Panc1 (cell line): ENCODE measurements at regions not wholly inside any gene's neighbourhood (a gene's known extent, or its start where the extent isn't known, plus 50 kb on each side); places are given as distances from the start of the nearest gene placed in this dataset.

ENCODE experiments used
- POLR2AphosphoS5 ChIP-seq: IDR thresholded peaks from 2 replicates; pipeline ENCODE4 v1.6.1; 2012; ENCODE audit warnings: mild to moderate bottlenecking, low read depth, low read length, moderate library complexity
- SIN3A ChIP-seq: IDR thresholded peaks from 2 replicates; pipeline ENCODE4 v1.6.1; 2012; ENCODE audit warnings: low read depth, mild to moderate bottlenecking, low read length, moderate library complexity, borderline replicate concordance; ENCODE audit not compliant: insufficient read depth
- TCF7L2 ChIP-seq: IDR thresholded peaks from 2 replicates; pipeline ENCODE4 v1.6.1; 2011; ENCODE audit warnings: mild to moderate bottlenecking, low read depth, low read length, inconsistent platforms
- TF ChIP-seq, protein P1 (sequence below): fragments of 450-650 bp; IDR thresholded peaks from 2 replicates; pipeline ENCODE4 v1.5.1; 2017; ENCODE audit warnings: mild to moderate bottlenecking
- TF ChIP-seq, protein P2 (sequence below), 2 experiments: IDR thresholded peaks; 2 replicates each; pipeline ENCODE4 v1.6.1; 2011 to 2012; ENCODE audit warnings: low read depth in 2 of 2, control low read depth in 1 of 2, low read length in 1 of 2, mild to moderate bottlenecking in 1 of 2, moderate library complexity in 1 of 2; ENCODE audit not compliant: insufficient read depth in 1 of 2

DNA sequence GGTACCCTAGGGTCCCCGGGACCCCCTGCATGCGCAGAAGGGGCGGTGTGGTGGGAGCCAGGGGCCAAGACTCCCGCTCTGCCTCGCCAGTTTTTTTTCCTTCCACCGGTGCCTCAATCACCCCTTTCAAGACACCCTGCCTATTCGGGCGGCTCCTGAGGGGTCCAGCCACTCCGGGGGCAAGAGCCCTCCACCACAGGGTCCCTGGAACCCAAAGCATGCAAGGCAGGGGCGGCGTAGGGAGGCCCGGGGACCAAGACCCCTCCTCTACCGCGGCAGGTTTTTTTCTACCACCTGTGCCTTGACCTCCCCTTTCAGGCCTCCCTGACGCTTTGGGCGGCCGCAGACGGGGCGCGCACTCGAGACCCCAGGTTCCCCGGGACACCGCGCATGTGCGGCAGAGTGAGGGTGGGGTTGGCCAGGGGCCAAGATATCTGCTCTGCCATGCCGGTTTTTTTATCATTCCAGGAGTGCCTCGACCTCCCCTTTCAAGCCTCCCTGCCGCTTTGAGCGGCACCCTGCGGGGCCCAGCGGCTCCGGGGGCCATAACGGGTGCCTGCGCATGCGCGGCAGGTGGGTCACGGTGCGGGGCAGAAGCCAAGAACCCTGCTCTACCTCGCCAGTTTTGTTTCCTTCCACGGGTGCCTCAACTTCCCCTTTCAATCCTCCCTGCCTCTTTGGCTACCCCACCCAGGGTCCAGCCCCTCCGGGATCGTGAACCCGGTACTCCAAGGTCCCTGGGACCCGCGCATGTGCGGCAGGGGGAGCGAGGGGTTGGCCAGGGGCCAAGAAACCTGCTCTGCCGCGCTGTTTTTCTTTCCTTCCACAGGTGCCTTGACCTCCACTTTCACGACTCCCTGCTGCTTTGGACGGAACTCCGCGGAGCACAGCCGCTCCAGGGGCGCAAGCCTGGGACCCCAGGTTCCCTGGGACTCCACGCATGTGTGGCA lies 328.1 kb downstream of the ALG10 start:
- TF ChIP-seq POLR2AphosphoS5 = no peak
- TF ChIP-seq, protein P1, sequence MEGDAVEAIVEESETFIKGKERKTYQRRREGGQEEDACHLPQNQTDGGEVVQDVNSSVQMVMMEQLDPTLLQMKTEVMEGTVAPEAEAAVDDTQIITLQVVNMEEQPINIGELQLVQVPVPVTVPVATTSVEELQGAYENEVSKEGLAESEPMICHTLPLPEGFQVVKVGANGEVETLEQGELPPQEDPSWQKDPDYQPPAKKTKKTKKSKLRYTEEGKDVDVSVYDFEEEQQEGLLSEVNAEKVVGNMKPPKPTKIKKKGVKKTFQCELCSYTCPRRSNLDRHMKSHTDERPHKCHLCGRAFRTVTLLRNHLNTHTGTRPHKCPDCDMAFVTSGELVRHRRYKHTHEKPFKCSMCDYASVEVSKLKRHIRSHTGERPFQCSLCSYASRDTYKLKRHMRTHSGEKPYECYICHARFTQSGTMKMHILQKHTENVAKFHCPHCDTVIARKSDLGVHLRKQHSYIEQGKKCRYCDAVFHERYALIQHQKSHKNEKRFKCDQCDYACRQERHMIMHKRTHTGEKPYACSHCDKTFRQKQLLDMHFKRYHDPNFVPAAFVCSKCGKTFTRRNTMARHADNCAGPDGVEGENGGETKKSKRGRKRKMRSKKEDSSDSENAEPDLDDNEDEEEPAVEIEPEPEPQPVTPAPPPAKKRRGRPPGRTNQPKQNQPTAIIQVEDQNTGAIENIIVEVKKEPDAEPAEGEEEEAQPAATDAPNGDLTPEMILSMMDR = no peak
- TF ChIP-seq, protein P2, sequence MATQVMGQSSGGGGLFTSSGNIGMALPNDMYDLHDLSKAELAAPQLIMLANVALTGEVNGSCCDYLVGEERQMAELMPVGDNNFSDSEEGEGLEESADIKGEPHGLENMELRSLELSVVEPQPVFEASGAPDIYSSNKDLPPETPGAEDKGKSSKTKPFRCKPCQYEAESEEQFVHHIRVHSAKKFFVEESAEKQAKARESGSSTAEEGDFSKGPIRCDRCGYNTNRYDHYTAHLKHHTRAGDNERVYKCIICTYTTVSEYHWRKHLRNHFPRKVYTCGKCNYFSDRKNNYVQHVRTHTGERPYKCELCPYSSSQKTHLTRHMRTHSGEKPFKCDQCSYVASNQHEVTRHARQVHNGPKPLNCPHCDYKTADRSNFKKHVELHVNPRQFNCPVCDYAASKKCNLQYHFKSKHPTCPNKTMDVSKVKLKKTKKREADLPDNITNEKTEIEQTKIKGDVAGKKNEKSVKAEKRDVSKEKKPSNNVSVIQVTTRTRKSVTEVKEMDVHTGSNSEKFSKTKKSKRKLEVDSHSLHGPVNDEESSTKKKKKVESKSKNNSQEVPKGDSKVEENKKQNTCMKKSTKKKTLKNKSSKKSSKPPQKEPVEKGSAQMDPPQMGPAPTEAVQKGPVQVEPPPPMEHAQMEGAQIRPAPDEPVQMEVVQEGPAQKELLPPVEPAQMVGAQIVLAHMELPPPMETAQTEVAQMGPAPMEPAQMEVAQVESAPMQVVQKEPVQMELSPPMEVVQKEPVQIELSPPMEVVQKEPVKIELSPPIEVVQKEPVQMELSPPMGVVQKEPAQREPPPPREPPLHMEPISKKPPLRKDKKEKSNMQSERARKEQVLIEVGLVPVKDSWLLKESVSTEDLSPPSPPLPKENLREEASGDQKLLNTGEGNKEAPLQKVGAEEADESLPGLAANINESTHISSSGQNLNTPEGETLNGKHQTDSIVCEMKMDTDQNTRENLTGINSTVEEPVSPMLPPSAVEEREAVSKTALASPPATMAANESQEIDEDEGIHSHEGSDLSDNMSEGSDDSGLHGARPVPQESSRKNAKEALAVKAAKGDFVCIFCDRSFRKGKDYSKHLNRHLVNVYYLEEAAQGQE (IDR thresholded peaks at IDR 0.05; ENCODE audit: insufficient read depth in 1 of 2, low read depth in 2 of 2, low read length in 1 of 2) = no peak
- TF ChIP-seq SIN3A = no peak
- no peak for TF ChIP-seq TCF7L2
